GM19035 (cell line): ENCODE measurements at regions not wholly inside any gene's neighbourhood (a gene's known extent, or its start where the extent isn't known, plus 50 kb on each side); places are given as distances from the start of the nearest gene placed in this dataset.
"Not testable (repeated sequence)": the region's sequence is repeated elsewhere in the genome, so short reads cannot be mapped to it uniquely, and the experiment has no call there.

Experiments
- ATAC-seq: cut with Tn5 transposase; IDR thresholded peaks from one replicate; pipeline ENCODE4 v1.9.1; 2021; ENCODE audit not compliant: unreplicated experiment

GRCh38 chr2:36168115-36168514 is 187.5 kb upstream of the CRIM1 start:
- ATAC-seq = no peak

GRCh38 chr2:36165132-36165531 is 190.4 kb upstream of the CRIM1 start:
- no peak for ATAC-seq

GRCh38 chr2:36163520-36164254 is 191.9 kb upstream of the CRIM1 start:
- no peak for ATAC-seq

- ATAC-seq = not testable (repeated sequence)
Measured at GRCh38 chr2:36157093-36157492, 198.5 kb upstream of the CRIM1 start.

- ATAC-seq = peak; percentile 78
Measured at GRCh38 chr2:36147670-36148390, 207.7 kb upstream of the CRIM1 start.

GRCh38 chr2:36146765-36147164 is 208.8 kb upstream of the CRIM1 start:
- ATAC-seq = no peak

- no peak for ATAC-seq
Measured at GRCh38 chr2:36140391-36140790, 215.2 kb upstream of the CRIM1 start.

GRCh38 chr2:36137612-36138011 is 218.0 kb upstream of the CRIM1 start:
- ATAC-seq = no peak

GRCh38 chr2:36134281-36134680 is 221.3 kb upstream of the CRIM1 start:
- ATAC-seq = no peak

- no peak for ATAC-seq
Measured at GRCh38 chr2:36128359-36128758, 227.2 kb upstream of the CRIM1 start.

- ATAC-seq = no peak
Measured at GRCh38 chr2:36125702-36126101, 229.9 kb upstream of the CRIM1 start.

- no peak for ATAC-seq
Measured at GRCh38 chr2:36123995-36124394, 231.6 kb upstream of the CRIM1 start.

GRCh38 chr2:36097022-36097421 is 258.6 kb upstream of the CRIM1 start:
- ATAC-seq = no peak

GRCh38 chr2:36091844-36092741 is 263.5 kb upstream of the CRIM1 start:
- ATAC-seq = not testable (repeated sequence)

GRCh38 chr2:36088716-36089328 is 266.8 kb upstream of the CRIM1 start:
- no peak for ATAC-seq

- no peak for ATAC-seq
Measured at GRCh38 chr2:36087344-36087743, 268.2 kb upstream of the CRIM1 start.

GRCh38 chr2:36079793-36080192 is 275.8 kb upstream of the CRIM1 start:
- ATAC-seq = no peak

GRCh38 chr2:36074008-36074407 is 281.6 kb upstream of the CRIM1 start:
- no peak for ATAC-seq

- no peak for ATAC-seq
Measured at GRCh38 chr2:36071698-36072097, 283.9 kb upstream of the CRIM1 start.

GRCh38 chr2:36069074-36069473 is 286.5 kb upstream of the CRIM1 start:
- ATAC-seq = no peak

GRCh38 chr2:36068086-36068485 is 287.5 kb upstream of the CRIM1 start:
- no peak for ATAC-seq
